ENCODE measurements at regions not wholly inside any gene's neighbourhood (a gene's known extent, or its start where the extent isn't known, plus 50 kb on each side); places are given as distances from the start of the nearest gene placed in this dataset.

DNA sequence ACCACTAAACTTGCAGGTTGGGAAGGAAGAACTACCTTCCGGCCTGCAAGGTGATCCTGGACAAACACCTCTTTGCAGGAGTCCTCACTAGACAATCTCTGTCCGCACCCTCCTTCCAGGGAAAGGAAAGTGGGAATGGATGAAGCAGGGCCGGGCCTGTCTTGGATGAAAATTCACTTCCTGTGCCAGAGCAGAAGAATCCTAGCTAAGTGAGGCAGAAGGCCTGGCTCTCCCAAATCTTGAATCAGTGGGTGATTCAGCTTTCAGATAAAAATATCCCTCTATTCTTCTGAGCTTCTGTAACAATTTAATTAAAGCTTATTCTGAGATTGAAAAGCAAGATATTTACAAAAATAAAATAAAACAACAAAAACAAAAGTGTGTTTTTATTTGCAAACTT is 281.9 kb upstream of the TLE4 start:
- no peak overlapping the region for H3K4me3 ChIP-seq
- no peak overlapping the region for H3K27ac ChIP-seq
- no peak for FAIRE-seq
- CTCF ChIA-PET: no interaction called here
- POLR2A ChIA-PET: no interaction called here
- ATAC-seq: no peak
- no peak for DNase-seq (ENCODE audit: low read depth in 1 of 2, low spot score in 1 of 2)
- TF ChIP-seq ZNF302 (CRISPR knock-in tag; IDR thresholded peaks at IDR 0.05) (no peak), NR3C1 (IDR thresholded peaks at IDR 0.05) (no peak), ZFP36 (IDR thresholded peaks at IDR 0.05; ENCODE audit: borderline replicate concordance, partially characterized antibody) (no peak), BHLHE40 (IDR thresholded peaks at IDR 0.05; ENCODE audit: low read depth, low read length) (no peak), NPAS2 (CRISPR knock-in tag; IDR thresholded peaks at IDR 0.05; ENCODE audit: borderline replicate concordance) (no peak), HDAC2 (IDR thresholded peaks at IDR 0.05) (no peak), MAFK (IDR thresholded peaks at IDR 0.05; ENCODE audit: partially characterized antibody) (no peak), RAD21 (conservative IDR thresholded peaks at IDR 0.05 in 1 of 2, IDR thresholded peaks at IDR 0.05 in 1 of 2) (no peak), CTCF (IDR thresholded peaks at IDR 0.05) (no peak)
- TF ChIP-seq, protein P1, sequence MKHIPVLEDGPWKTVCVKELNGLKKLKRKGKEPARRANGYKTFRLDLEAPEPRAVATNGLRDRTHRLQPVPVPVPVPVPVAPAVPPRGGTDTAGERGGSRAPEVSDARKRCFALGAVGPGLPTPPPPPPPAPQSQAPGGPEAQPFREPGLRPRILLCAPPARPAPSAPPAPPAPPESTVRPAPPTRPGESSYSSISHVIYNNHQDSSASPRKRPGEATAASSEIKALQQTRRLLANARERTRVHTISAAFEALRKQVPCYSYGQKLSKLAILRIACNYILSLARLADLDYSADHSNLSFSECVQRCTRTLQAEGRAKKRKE (CRISPR knock-in tag; IDR thresholded peaks at IDR 0.05; ENCODE audit: low read depth): no peak
- TF ChIP-seq, protein P2, sequence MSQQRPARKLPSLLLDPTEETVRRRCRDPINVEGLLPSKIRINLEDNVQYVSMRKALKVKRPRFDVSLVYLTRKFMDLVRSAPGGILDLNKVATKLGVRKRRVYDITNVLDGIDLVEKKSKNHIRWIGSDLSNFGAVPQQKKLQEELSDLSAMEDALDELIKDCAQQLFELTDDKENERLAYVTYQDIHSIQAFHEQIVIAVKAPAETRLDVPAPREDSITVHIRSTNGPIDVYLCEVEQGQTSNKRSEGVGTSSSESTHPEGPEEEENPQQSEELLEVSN (IDR thresholded peaks at IDR 0.05; ENCODE audit: borderline replicate concordance, low read depth): no peak
- no peaks in the 10 kb centered on the region for H3K4me1 ChIP-seq
- H3K4me2 ChIP-seq: no peak overlapping the region
- WGBS (ENCODE audit: missing lambda C conversion rate): 84% methylated on average over 3 of the region's 3 CpGs
- no peaks in the 10 kb centered on the region for H3K9me3 ChIP-seq

DNA sequence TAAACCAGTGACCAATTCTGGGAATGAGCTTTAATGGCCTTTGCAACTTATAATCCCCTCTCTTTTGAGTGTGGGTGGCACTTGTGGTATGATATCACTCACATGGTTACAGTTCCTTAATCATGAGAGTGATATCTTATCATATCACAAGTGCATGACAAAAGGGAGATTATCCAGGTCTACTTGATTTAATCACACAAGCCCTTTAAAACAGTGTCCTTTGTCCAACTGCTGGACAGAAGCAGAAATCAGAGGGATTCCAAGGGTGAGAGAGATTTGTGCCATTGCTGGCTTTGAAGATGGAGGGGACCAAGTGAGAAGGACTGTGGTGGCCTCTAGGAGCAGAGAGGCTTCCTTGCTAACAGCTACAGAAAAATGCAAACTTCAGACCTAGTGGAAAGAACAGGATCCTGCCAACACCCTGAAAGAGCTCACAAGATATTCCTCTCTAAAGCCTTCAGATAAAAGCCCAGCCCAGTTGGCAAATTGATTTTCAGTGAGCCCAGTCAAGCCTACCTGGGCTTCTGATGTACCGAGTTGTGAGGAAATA is 279.0 kb upstream of the TLE4 start:
- WGBS (ENCODE audit: missing lambda C conversion rate): 92% methylated on average over 1 of the region's 1 CpG
- CTCF ChIA-PET: no interaction called here
- POLR2A ChIA-PET: no interaction called here
- TF ChIP-seq BCL3 (IDR thresholded peaks at IDR 0.05) (no peak), NFE2L2 (conservative IDR thresholded peaks at IDR 0.05; ENCODE audit: low read length) (no peak), CEBPB (IDR thresholded peaks at IDR 0.05) (no peak), FOSB (CRISPR knock-in tag; IDR thresholded peaks at IDR 0.05) (no peak), POLR2A (IDR thresholded peaks at IDR 0.05; ENCODE audit: low read length) (no peak), PHF8 (IDR thresholded peaks at IDR 0.05; ENCODE audit: borderline replicate concordance, low read depth) (no peak), HOXB13 (CRISPR knock-in tag; IDR thresholded peaks at IDR 0.05; ENCODE audit: low read depth) (no peak), ESRRA (IDR thresholded peaks at IDR 0.05; ENCODE audit: borderline replicate concordance, low read length) (no peak), CHD2 (IDR thresholded peaks at IDR 0.05; ENCODE audit: low read length, partially characterized antibody) (no peak), SMC3 (IDR thresholded peaks at IDR 0.05) (no peak), REST (IDR thresholded peaks at IDR 0.05) (no peak), EHMT2 (IDR thresholded peaks at IDR 0.05; ENCODE audit: low read depth) (no peak), JUNB (IDR thresholded peaks at IDR 0.05) (no peak), TFCP2L1 (CRISPR knock-in tag; IDR thresholded peaks at IDR 0.05) (no peak), BHLHE40 (IDR thresholded peaks at IDR 0.05; ENCODE audit: low read depth, low read length) (no peak), EHF (CRISPR knock-in tag; IDR thresholded peaks at IDR 0.05) (no peak)
- TF ChIP-seq, protein P3, sequence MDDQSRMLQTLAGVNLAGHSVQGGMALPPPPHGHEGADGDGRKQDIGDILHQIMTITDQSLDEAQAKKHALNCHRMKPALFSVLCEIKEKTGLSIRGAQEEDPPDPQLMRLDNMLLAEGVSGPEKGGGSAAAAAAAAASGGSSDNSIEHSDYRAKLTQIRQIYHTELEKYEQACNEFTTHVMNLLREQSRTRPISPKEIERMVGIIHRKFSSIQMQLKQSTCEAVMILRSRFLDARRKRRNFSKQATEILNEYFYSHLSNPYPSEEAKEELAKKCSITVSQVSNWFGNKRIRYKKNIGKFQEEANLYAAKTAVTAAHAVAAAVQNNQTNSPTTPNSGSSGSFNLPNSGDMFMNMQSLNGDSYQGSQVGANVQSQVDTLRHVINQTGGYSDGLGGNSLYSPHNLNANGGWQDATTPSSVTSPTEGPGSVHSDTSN (IDR thresholded peaks at IDR 0.05): no peak
- TF ChIP-seq, protein P2 (IDR thresholded peaks at IDR 0.05; ENCODE audit: borderline replicate concordance, low read depth): no peak
- TF ChIP-seq, protein P4, sequence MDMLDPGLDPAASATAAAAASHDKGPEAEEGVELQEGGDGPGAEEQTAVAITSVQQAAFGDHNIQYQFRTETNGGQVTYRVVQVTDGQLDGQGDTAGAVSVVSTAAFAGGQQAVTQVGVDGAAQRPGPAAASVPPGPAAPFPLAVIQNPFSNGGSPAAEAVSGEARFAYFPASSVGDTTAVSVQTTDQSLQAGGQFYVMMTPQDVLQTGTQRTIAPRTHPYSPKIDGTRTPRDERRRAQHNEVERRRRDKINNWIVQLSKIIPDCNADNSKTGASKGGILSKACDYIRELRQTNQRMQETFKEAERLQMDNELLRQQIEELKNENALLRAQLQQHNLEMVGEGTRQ (IDR thresholded peaks at IDR 0.05): no peak

More for the DNA sequence above, 279.0 kb upstream of the TLE4 start:
- DNase-seq (ENCODE audit: low read depth in 1 of 2, low spot score in 1 of 2) (no peak), ATAC-seq (no peak), FAIRE-seq (no peak)
- Histone ChIP-seq H3K4me1 (no peaks in the 10 kb centered on the region), H3K27ac (no peak overlapping the region), H3K9me3 (no peaks in the 10 kb centered on the region), H3K4me3 (no peak overlapping the region), H3K4me2 (no peak overlapping the region)
